ENCODE measurements at regions not wholly inside any gene's neighbourhood (a gene's known extent, or its start where the extent isn't known, plus 50 kb on each side); places are given as distances from the start of the nearest gene placed in this dataset.

DNA sequence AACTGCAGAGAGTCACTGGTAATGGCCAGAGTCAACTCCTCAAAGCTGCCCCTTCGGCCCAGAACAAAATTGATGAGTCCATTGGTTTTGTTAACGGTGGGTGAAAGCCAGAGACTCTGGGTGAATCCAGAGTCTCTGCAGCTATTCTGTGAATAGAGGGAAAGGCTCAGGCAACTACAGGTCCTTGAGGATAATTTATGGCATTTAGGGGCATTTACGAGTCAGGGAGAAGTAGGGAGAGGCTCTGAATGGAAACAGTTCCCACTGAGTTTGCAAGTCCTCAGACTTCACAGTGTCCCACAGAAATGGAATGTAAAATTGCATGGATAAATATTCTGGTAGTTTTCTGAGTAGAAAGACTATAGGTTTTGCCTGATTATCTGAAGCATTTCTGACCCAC, 257.8 kb downstream of the SEC61B start:
- no peak overlapping the region for H3K4me3 ChIP-seq (ENCODE audit: low read depth in 1 of 3, low read length in 3 of 3)
- H3K27me3 ChIP-seq (ENCODE audit: control insufficient read depth in 3 of 3, insufficient read depth in 3 of 3, low read length in 3 of 3) = no peaks in the 10 kb centered on the region
- FAIRE-seq (no peak), DNase-seq (no peak)
- 79 to 84% (median 79%) methylated on average over 3 of the region's 3 CpGs for WGBS, 3 donors
- H3K4me1 ChIP-seq (ENCODE audit: control insufficient read depth in 3 of 3, insufficient read depth in 2 of 3, low read depth in 1 of 3, low read length in 2 of 3) = no peaks in the 10 kb centered on the region
- H3K9me3 ChIP-seq (ENCODE audit: control insufficient read depth in 2 of 2, insufficient read depth in 1 of 2, low read depth in 1 of 2, low read length in 1 of 2) = no peaks in the 10 kb centered on the region
- H3K27ac ChIP-seq (ENCODE audit: low read depth in 1 of 3, low read length in 2 of 3) = no peak overlapping the region
- H3K36me3 ChIP-seq (ENCODE audit: control insufficient read depth in 3 of 3, insufficient read depth in 2 of 3, low read depth in 1 of 3, low read length in 3 of 3) = no peaks in the 10 kb centered on the region

GRCh38 chr9:99485459-99485858, 263.4 kb downstream of the SEC61B start:
- FAIRE-seq (no peak), DNase-seq (no peak)
- no peaks in the 10 kb centered on the region for H3K9me3 ChIP-seq (ENCODE audit: control insufficient read depth in 2 of 2, insufficient read depth in 1 of 2, low read depth in 1 of 2, low read length in 1 of 2)
- no peaks in the 10 kb centered on the region for H3K36me3 ChIP-seq (ENCODE audit: control insufficient read depth in 3 of 3, insufficient read depth in 2 of 3, low read depth in 1 of 3, low read length in 3 of 3)
- H3K27ac ChIP-seq (ENCODE audit: low read depth in 1 of 3, low read length in 2 of 3) = no peak overlapping the region
- H3K27me3 ChIP-seq (ENCODE audit: control insufficient read depth in 3 of 3, insufficient read depth in 3 of 3, low read length in 3 of 3) = no peaks in the 10 kb centered on the region
- WGBS, 3 donors = 61 to 85% (median 76%) methylated on average over 2 of the region's 2 CpGs
- no peak overlapping the region for H3K4me3 ChIP-seq (ENCODE audit: low read depth in 1 of 3, low read length in 3 of 3)
- H3K4me1 ChIP-seq (ENCODE audit: control insufficient read depth in 3 of 3, insufficient read depth in 2 of 3, low read depth in 1 of 3, low read length in 2 of 3) = no peaks in the 10 kb centered on the region

- Histone ChIP-seq H3K27ac (ENCODE audit: low read depth in 1 of 3, low read length in 2 of 3) (no peak overlapping the region), H3K4me1 (ENCODE audit: control insufficient read depth in 3 of 3, insufficient read depth in 2 of 3, low read depth in 1 of 3, low read length in 2 of 3) (no peaks in the 10 kb centered on the region), H3K27me3 (ENCODE audit: control insufficient read depth in 3 of 3, insufficient read depth in 3 of 3, low read length in 3 of 3) (no peaks in the 10 kb centered on the region), H3K4me3 (ENCODE audit: low read depth in 1 of 3, low read length in 3 of 3) (no peak overlapping the region), H3K9me3 (ENCODE audit: control insufficient read depth in 2 of 2, insufficient read depth in 1 of 2, low read depth in 1 of 2, low read length in 1 of 2) (no peaks in the 10 kb centered on the region), H3K36me3 (ENCODE audit: control insufficient read depth in 3 of 3, insufficient read depth in 2 of 3, low read depth in 1 of 3, low read length in 3 of 3) (no peaks in the 10 kb centered on the region)
- FAIRE-seq = no peak
- no peak for DNase-seq
Measured at GRCh38 chr9:99486684-99487083, 264.6 kb downstream of the SEC61B start.

- WGBS, 3 donors = 60 to 72% (median 67%) methylated on average over 7 of the region's 7 CpGs
- Histone ChIP-seq H3K27ac (ENCODE audit: low read depth in 1 of 3, low read length in 2 of 3) (no peak overlapping the region), H3K36me3 (ENCODE audit: control insufficient read depth in 3 of 3, insufficient read depth in 2 of 3, low read depth in 1 of 3, low read length in 3 of 3) (no peaks in the 10 kb centered on the region), H3K27me3 (ENCODE audit: control insufficient read depth in 3 of 3, insufficient read depth in 3 of 3, low read length in 3 of 3) (no peaks in the 10 kb centered on the region), H3K9me3 (ENCODE audit: control insufficient read depth in 2 of 2, insufficient read depth in 1 of 2, low read depth in 1 of 2, low read length in 1 of 2) (no peaks in the 10 kb centered on the region), H3K4me1 (ENCODE audit: control insufficient read depth in 3 of 3, insufficient read depth in 2 of 3, low read depth in 1 of 3, low read length in 2 of 3) (no peaks in the 10 kb centered on the region), H3K4me3 (ENCODE audit: low read depth in 1 of 3, low read length in 3 of 3) (no peak overlapping the region)
- DNase-seq (no peak), FAIRE-seq (no peak)
Measured at GRCh38 chr9:99488131-99489059, 266.3 kb downstream of the SEC61B start.

DNA sequence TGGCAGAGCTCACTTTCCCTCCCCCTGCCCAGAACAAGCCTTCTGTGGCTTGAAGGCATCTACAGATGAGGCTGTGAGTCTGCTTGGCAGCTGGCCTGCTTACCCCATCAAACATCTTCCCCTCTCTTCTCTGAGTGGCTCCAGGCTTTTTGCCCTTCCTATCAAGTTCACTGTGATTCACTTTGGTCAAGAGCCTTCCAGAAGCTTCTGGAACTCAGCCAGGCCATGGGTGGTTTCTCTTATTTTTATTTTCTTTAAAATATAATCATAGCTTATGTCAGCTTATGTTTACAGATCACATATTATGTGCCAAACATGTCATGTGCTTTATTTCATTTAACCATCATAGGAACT, 267.0 kb downstream of the SEC61B start:
- H3K9me3 ChIP-seq (ENCODE audit: control insufficient read depth in 2 of 2, insufficient read depth in 1 of 2, low read depth in 1 of 2, low read length in 1 of 2) = no peaks in the 10 kb centered on the region
- H3K4me1 ChIP-seq (ENCODE audit: control insufficient read depth in 3 of 3, insufficient read depth in 2 of 3, low read depth in 1 of 3, low read length in 2 of 3) = no peaks in the 10 kb centered on the region
- H3K27me3 ChIP-seq (ENCODE audit: control insufficient read depth in 3 of 3, insufficient read depth in 3 of 3, low read length in 3 of 3) = no peaks in the 10 kb centered on the region
- H3K36me3 ChIP-seq (ENCODE audit: control insufficient read depth in 3 of 3, insufficient read depth in 2 of 3, low read depth in 1 of 3, low read length in 3 of 3) = no peaks in the 10 kb centered on the region
- H3K4me3 ChIP-seq (ENCODE audit: low read depth in 1 of 3, low read length in 3 of 3) = no peak overlapping the region
- DNase-seq = no peak
- H3K27ac ChIP-seq (ENCODE audit: low read depth in 1 of 3, low read length in 2 of 3) = no peak overlapping the region
- FAIRE-seq = no peak

- no peaks in the 10 kb centered on the region for H3K36me3 ChIP-seq (ENCODE audit: control insufficient read depth in 3 of 3, insufficient read depth in 2 of 3, low read depth in 1 of 3, low read length in 3 of 3)
- no peak for FAIRE-seq
- no peaks in the 10 kb centered on the region for H3K27me3 ChIP-seq (ENCODE audit: control insufficient read depth in 3 of 3, insufficient read depth in 3 of 3, low read length in 3 of 3)
- WGBS, 3 donors = 42 to 50% (median 50%) methylated on average over 3 of the region's 3 CpGs
- no peaks in the 10 kb centered on the region for H3K4me1 ChIP-seq (ENCODE audit: control insufficient read depth in 3 of 3, insufficient read depth in 2 of 3, low read depth in 1 of 3, low read length in 2 of 3)
- no peak overlapping the region for H3K4me3 ChIP-seq (ENCODE audit: low read depth in 1 of 3, low read length in 3 of 3)
- no peaks in the 10 kb centered on the region for H3K9me3 ChIP-seq (ENCODE audit: control insufficient read depth in 2 of 2, insufficient read depth in 1 of 2, low read depth in 1 of 2, low read length in 1 of 2)
- DNase-seq = no peak
- H3K27ac ChIP-seq (ENCODE audit: low read depth in 1 of 3, low read length in 2 of 3) = no peak overlapping the region
Measured at GRCh38 chr9:99490729-99491128, 268.6 kb downstream of the SEC61B start.

GRCh38 chr9:99491408-99492158, 269.5 kb downstream of the SEC61B start:
- H3K27ac ChIP-seq (ENCODE audit: low read depth in 1 of 3, low read length in 2 of 3) = peak overlapping the region in 1 of 3 donors; percentile 25
- 57 to 70% (median 64%) methylated on average over 10 of the region's 10 CpGs for WGBS, 3 donors
- H3K27me3 ChIP-seq (ENCODE audit: control insufficient read depth in 3 of 3, insufficient read depth in 3 of 3, low read length in 3 of 3) = no peaks in the 10 kb centered on the region
- FAIRE-seq (no peak), DNase-seq (peak in 1 of 2 donors; percentile 21)
- H3K9me3 ChIP-seq (ENCODE audit: control insufficient read depth in 2 of 2, insufficient read depth in 1 of 2, low read depth in 1 of 2, low read length in 1 of 2) = no peaks in the 10 kb centered on the region
- H3K4me1 ChIP-seq (ENCODE audit: control insufficient read depth in 3 of 3, insufficient read depth in 2 of 3, low read depth in 1 of 3, low read length in 2 of 3) = no peaks in the 10 kb centered on the region
- H3K4me3 ChIP-seq (ENCODE audit: low read depth in 1 of 3, low read length in 3 of 3) = no peak overlapping the region
- H3K36me3 ChIP-seq (ENCODE audit: control insufficient read depth in 3 of 3, insufficient read depth in 2 of 3, low read depth in 1 of 3, low read length in 3 of 3) = no peaks in the 10 kb centered on the region

DNA sequence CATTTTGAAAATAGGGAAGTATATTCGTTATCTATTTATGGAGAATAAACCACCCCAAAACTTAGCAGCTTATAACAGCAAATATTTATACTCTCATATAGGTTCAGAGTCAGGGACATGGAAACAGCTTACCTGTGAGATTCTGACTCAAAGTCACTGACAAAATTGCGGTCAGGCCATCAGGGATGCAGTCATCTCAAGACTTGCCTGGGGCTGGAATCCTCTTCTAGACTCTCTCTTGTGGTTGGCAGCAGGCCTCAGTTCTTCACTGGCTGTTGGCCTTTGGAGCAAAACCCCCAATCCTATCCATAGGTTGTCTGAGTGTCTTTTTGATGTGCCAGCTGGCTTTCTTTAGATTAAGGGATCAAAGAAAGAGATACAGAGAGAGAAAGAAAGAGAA, 275.6 kb downstream of the SEC61B start:
- H3K9me3 ChIP-seq (ENCODE audit: control insufficient read depth in 2 of 2, insufficient read depth in 1 of 2, low read depth in 1 of 2, low read length in 1 of 2) = peaks cover 0 to 2% of the 10 kb centered on the region in 2 donors
- no peaks in the 10 kb centered on the region for H3K4me1 ChIP-seq (ENCODE audit: control insufficient read depth in 3 of 3, insufficient read depth in 2 of 3, low read depth in 1 of 3, low read length in 2 of 3)
- H3K36me3 ChIP-seq (ENCODE audit: control insufficient read depth in 3 of 3, insufficient read depth in 2 of 3, low read depth in 1 of 3, low read length in 3 of 3) = no peaks in the 10 kb centered on the region
- DNase-seq = no peak
- no peak overlapping the region for H3K4me3 ChIP-seq (ENCODE audit: low read depth in 1 of 3, low read length in 3 of 3)
- H3K27ac ChIP-seq (ENCODE audit: low read depth in 1 of 3, low read length in 2 of 3) = no peak overlapping the region
- FAIRE-seq = no peak
- no peaks in the 10 kb centered on the region for H3K27me3 ChIP-seq (ENCODE audit: control insufficient read depth in 3 of 3, insufficient read depth in 3 of 3, low read length in 3 of 3)
- 88 to 94% (median 91%) methylated on average over 2 of the region's 2 CpGs for WGBS, 3 donors
